ENCODE measurements at regions not wholly inside any gene's neighbourhood (a gene's known extent, or its start where the extent isn't known, plus 50 kb on each side); places are given as distances from the start of the nearest gene placed in this dataset.
"Not testable (repeated sequence)": the region's sequence is repeated elsewhere in the genome, so short reads cannot be mapped to it uniquely, and the experiment has no call there.

DNA sequence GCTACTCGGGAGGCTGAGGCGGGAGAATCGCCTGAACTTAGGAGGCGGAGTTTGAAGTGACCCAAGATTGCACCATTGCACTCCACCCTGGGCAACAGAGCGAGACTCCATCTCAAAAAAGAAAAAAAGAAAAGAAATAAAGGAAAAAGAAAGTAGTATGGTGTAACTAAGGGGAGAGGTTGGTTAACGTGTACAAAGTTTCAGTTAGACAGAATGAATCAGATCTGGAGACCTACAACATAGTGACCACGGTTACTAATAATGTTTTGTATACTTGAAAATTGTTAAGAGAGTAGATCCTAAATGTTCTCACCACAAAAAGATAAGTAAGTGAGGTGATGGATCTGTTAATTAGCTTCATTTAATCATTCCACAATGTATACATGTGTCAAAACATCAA lies 1208.8 kb downstream of the VRK1 start:
- no peaks in the 10 kb centered on the region for H3K36me3 ChIP-seq (ENCODE audit: control insufficient read depth, insufficient read depth, low read length)
- H3K27ac ChIP-seq (ENCODE audit: low read depth, low read length), result no peak overlapping the region
- H3K27me3 ChIP-seq (ENCODE audit: control insufficient read depth, insufficient read depth, low read length, poor library complexity, severe bottlenecking), result no peaks in the 10 kb centered on the region
- H3K9me3 ChIP-seq (ENCODE audit: control insufficient read depth, low read length), result no peaks in the 10 kb centered on the region
- Mint-ChIP-seq H3K36me3 (ENCODE audit: low read depth) (no peaks in the 10 kb centered on the region), H3K27ac (no peak overlapping the region), H3K27me3 (ENCODE audit: insufficient read depth) (peaks cover 2% of the 10 kb centered on the region), H3K9me3 (no peaks in the 10 kb centered on the region), H3K4me1 (no peaks in the 10 kb centered on the region), H3K4me3 (no peak overlapping the region)
- TF ChIP-seq, protein P1, sequence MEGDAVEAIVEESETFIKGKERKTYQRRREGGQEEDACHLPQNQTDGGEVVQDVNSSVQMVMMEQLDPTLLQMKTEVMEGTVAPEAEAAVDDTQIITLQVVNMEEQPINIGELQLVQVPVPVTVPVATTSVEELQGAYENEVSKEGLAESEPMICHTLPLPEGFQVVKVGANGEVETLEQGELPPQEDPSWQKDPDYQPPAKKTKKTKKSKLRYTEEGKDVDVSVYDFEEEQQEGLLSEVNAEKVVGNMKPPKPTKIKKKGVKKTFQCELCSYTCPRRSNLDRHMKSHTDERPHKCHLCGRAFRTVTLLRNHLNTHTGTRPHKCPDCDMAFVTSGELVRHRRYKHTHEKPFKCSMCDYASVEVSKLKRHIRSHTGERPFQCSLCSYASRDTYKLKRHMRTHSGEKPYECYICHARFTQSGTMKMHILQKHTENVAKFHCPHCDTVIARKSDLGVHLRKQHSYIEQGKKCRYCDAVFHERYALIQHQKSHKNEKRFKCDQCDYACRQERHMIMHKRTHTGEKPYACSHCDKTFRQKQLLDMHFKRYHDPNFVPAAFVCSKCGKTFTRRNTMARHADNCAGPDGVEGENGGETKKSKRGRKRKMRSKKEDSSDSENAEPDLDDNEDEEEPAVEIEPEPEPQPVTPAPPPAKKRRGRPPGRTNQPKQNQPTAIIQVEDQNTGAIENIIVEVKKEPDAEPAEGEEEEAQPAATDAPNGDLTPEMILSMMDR (conservative IDR thresholded peaks at IDR 0.05), result no peak
- H3K4me1 ChIP-seq (ENCODE audit: control insufficient read depth, insufficient read depth, low read length), result no peaks in the 10 kb centered on the region
- no peak overlapping the region for H3K4me3 ChIP-seq (ENCODE audit: low read length)
- WGBS, 2 experiments (ENCODE audit: insufficient coverage in 1 of 2, insufficient read length in 1 of 2), result 97 to 100% methylated on average over 5 to 7 of the region's 7 CpGs
- DNase-seq, result no peak
- H3K9ac ChIP-seq (ENCODE audit: extremely low read depth, low read length, poor library complexity, severe bottlenecking), result no peak overlapping the region

DNA sequence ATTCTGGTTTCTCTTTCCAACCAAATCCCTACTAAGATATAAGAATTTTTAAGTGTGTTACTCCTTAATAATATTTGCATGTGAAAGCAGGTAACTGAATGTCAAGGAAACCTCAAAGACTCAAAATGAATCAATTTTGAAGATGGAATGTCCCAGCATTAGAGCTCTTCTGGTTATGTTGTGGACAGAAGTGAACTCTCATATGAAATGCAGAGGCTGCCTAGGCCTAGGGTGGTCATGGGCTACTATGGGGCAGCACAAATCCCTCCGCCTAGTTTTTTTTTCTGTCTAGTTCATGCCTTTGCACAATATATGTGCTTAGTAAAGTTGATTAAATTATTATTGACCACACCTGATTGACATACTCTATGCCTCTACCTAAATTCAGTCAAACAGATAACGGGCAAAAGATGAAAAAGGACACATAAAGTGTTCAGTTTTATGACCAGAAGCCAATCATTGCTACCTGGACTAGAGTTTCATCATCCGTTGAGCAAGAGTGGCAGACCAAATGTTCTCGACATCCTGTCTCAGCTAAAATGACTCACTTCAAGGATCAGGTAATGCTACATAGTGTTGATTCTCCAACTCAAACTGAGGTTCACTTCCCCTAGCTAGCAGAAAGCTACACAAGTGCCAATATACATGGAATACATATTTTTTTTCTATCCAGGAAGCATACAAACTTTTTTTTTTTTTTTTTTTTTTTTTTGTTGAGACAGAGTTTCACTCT lies 1211.4 kb downstream of the VRK1 start:
- H3K4me3 Mint-ChIP-seq, result no peak overlapping the region
- 92 to 100% methylated on average over 3 of the region's 4 CpGs for WGBS, 2 experiments (ENCODE audit: insufficient coverage in 1 of 2, insufficient read length in 1 of 2)
- Histone ChIP-seq H3K27ac (ENCODE audit: low read depth, low read length) (no peak overlapping the region), H3K4me1 (ENCODE audit: control insufficient read depth, insufficient read depth, low read length) (no peaks in the 10 kb centered on the region), H3K27me3 (ENCODE audit: control insufficient read depth, insufficient read depth, low read length, poor library complexity, severe bottlenecking) (no peaks in the 10 kb centered on the region), H3K9me3 (ENCODE audit: control insufficient read depth, low read length) (no peaks in the 10 kb centered on the region), H3K9ac (ENCODE audit: extremely low read depth, low read length, poor library complexity, severe bottlenecking) (no peak overlapping the region), H3K4me3 (ENCODE audit: low read length) (no peak overlapping the region), H3K36me3 (ENCODE audit: control insufficient read depth, insufficient read depth, low read length) (no peaks in the 10 kb centered on the region)
- H3K27ac Mint-ChIP-seq, result no peak overlapping the region
- no peak for DNase-seq
- no peaks in the 10 kb centered on the region for H3K9me3 Mint-ChIP-seq
- H3K4me1 Mint-ChIP-seq, result no peaks in the 10 kb centered on the region
- TF ChIP-seq, protein P1 (conservative IDR thresholded peaks at IDR 0.05), result no peak
- peaks cover 1% of the 10 kb centered on the region for H3K27me3 Mint-ChIP-seq (ENCODE audit: insufficient read depth)
- H3K36me3 Mint-ChIP-seq (ENCODE audit: low read depth), result no peaks in the 10 kb centered on the region

DNA sequence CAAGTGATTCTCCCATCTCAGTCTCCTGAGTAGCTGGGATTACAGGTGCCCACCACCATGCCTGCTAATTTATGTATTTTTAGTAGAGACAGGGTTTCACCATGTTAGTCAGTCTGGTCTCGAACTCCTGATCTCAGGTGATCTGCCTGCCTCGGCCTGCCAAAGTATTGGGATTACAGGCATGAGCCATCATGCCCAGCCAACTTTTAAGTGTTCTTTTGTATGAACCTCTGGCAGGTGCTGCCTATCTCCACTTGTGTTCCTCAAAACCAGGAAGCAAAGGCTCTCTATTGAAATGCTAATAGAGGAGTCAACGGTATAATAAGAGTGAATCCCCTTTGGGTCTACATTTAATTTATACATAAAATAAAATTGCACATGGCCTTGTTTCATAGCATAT lies 1212.0 kb downstream of the VRK1 start:
- DNase-seq; H3K36me3 ChIP-seq (ENCODE audit: control insufficient read depth, insufficient read depth, low read length); H3K4me1 Mint-ChIP-seq; H3K27ac ChIP-seq (ENCODE audit: low read depth, low read length); H3K27ac Mint-ChIP-seq; H3K9ac ChIP-seq (ENCODE audit: extremely low read depth, low read length, poor library complexity, severe bottlenecking); H3K27me3 ChIP-seq (ENCODE audit: control insufficient read depth, insufficient read depth, low read length, poor library complexity, severe bottlenecking); H3K4me1 ChIP-seq (ENCODE audit: control insufficient read depth, insufficient read depth, low read length); H3K36me3 Mint-ChIP-seq (ENCODE audit: low read depth); H3K4me3 ChIP-seq (ENCODE audit: low read length); H3K27me3 Mint-ChIP-seq (ENCODE audit: insufficient read depth); H3K4me3 Mint-ChIP-seq; H3K9me3 Mint-ChIP-seq; H3K9me3 ChIP-seq (ENCODE audit: control insufficient read depth, low read length): not testable (repeated sequence)
- WGBS, 2 experiments (ENCODE audit: insufficient coverage in 1 of 2, insufficient read length in 1 of 2), result 93 to 100% methylated on average over 1 to 2 of the region's 3 CpGs

GRCh38 chr14:98010784-98011183 lies 1213.6 kb downstream of the VRK1 start:
- no peak overlapping the region for H3K27ac Mint-ChIP-seq
- 86% methylated on average over 2 of the region's 2 CpGs; no CpG with 5 or more reads in 1 of the 2 experiments for WGBS, 2 experiments (ENCODE audit: insufficient coverage in 1 of 2, insufficient read length in 1 of 2)
- TF ChIP-seq, protein P1 (conservative IDR thresholded peaks at IDR 0.05), result no peak
- Histone ChIP-seq H3K4me3 (ENCODE audit: low read length) (no peak overlapping the region), H3K9ac (ENCODE audit: extremely low read depth, low read length, poor library complexity, severe bottlenecking) (no peak overlapping the region), H3K27ac (ENCODE audit: low read depth, low read length) (no peak overlapping the region), H3K9me3 (ENCODE audit: control insufficient read depth, low read length) (no peaks in the 10 kb centered on the region), H3K36me3 (ENCODE audit: control insufficient read depth, insufficient read depth, low read length) (no peaks in the 10 kb centered on the region), H3K4me1 (ENCODE audit: control insufficient read depth, insufficient read depth, low read length) (no peaks in the 10 kb centered on the region), H3K27me3 (ENCODE audit: control insufficient read depth, insufficient read depth, low read length, poor library complexity, severe bottlenecking) (no peaks in the 10 kb centered on the region)
- H3K27me3 Mint-ChIP-seq (ENCODE audit: insufficient read depth), result no peaks in the 10 kb centered on the region
- no peak overlapping the region for H3K4me3 Mint-ChIP-seq
- no peaks in the 10 kb centered on the region for H3K36me3 Mint-ChIP-seq (ENCODE audit: low read depth)
- no peaks in the 10 kb centered on the region for H3K4me1 Mint-ChIP-seq
- no peak for DNase-seq
- H3K9me3 Mint-ChIP-seq, result no peaks in the 10 kb centered on the region

Data from endodermal cell (in vitro differentiated cells).